GM10266 (cell line): ENCODE measurements at regions not wholly inside any gene's neighbourhood (a gene's known extent, or its start where the extent isn't known, plus 50 kb on each side); places are given as distances from the start of the nearest gene placed in this dataset.

Experiments
- DNase-seq: peaks from one replicate; pipeline ENCODE4 v3.0.0; 2012; ENCODE audit errors: extremely low spot score
- CTCF ChIP-seq: IDR thresholded peaks from 2 replicates; pipeline ENCODE4 v1.5.1; 2012; ENCODE audit warnings: mild to moderate bottlenecking, low read depth; ENCODE audit not compliant: control insufficient read depth, insufficient read depth; ENCODE audit errors: missing control alignments

GRCh38 chr13:77383097-77383496 is 56.2 kb upstream of the MYCBP2 start:
- TF ChIP-seq CTCF = no peak
- no peak for DNase-seq

- no peak for DNase-seq
- TF ChIP-seq CTCF = no peak
These were observed 54.2 kb upstream of the MYCBP2 start for GRCh38 chr13:77381059-77381458.

- DNase-seq = no peak
- no peak for TF ChIP-seq CTCF
These were observed 52.6 kb upstream of the MYCBP2 start for GRCh38 chr13:77379508-77379907.

- no peak for DNase-seq
- no peak for TF ChIP-seq CTCF
These were observed 51.8 kb upstream of the MYCBP2 start for GRCh38 chr13:77378662-77379061.

- no peak for TF ChIP-seq CTCF
- no peak for DNase-seq
These were observed 50.1 kb upstream of the MYCBP2 start for GRCh38 chr13:77377016-77377415.
